DMS153 treated with DMSO at 0.1 percent for 48 hours (cell line): ENCODE measurements at regions not wholly inside any gene's neighbourhood (a gene's known extent, or its start where the extent isn't known, plus 50 kb on each side); places are given as distances from the start of the nearest gene placed in this dataset.
"Not testable (repeated sequence)": the region's sequence is repeated elsewhere in the genome, so short reads cannot be mapped to it uniquely, and the experiment has no call there.

ENCODE experiments used
- DNase-seq: peaks from one replicate; lab custom pipeline; 2025; ENCODE audit not compliant: unreplicated experiment; lab: John Stamatoyannopoulos, UW

GRCh38 chr18:21928925-21929324 is 188.3 kb downstream of the MIB1 start:
- DNase-seq = no peak

GRCh38 chr18:21930177-21930576 is 189.6 kb downstream of the MIB1 start:
- no peak for DNase-seq

- no peak for DNase-seq
These were observed 193.6 kb downstream of the MIB1 start for GRCh38 chr18:21933931-21934765.

GRCh38 chr18:21934766-21935015 is 194.1 kb downstream of the MIB1 start:
- no peak for DNase-seq

GRCh38 chr18:21943456-21943855 is 202.9 kb downstream of the MIB1 start:
- no peak for DNase-seq

GRCh38 chr18:21949326-21950015 is 208.9 kb downstream of the MIB1 start:
- DNase-seq = no peak

- DNase-seq = peak; percentile 45
These were observed 213.4 kb upstream of the GATA6 start for GRCh38 chr18:21955757-21956652.

GRCh38 chr18:21958263-21958662 is 211.1 kb upstream of the GATA6 start:
- DNase-seq = no peak

GRCh38 chr18:21958707-21959450 is 210.5 kb upstream of the GATA6 start:
- no peak for DNase-seq

GRCh38 chr18:21960189-21960588 is 209.2 kb upstream of the GATA6 start:
- no peak for DNase-seq

- no peak for DNase-seq
These were observed 206.1 kb upstream of the GATA6 start for GRCh38 chr18:21963336-21963735.

GRCh38 chr18:21968338-21968737 is 201.1 kb upstream of the GATA6 start:
- DNase-seq = no peak

GRCh38 chr18:21972281-21972680 is 197.1 kb upstream of the GATA6 start:
- no peak for DNase-seq

- not testable (repeated sequence) for DNase-seq
These were observed 193.4 kb upstream of the GATA6 start for GRCh38 chr18:21975954-21976353.

GRCh38 chr18:21978546-21979170 is 190.7 kb upstream of the GATA6 start:
- DNase-seq = no peak

- no peak for DNase-seq
These were observed 190.2 kb upstream of the GATA6 start for GRCh38 chr18:21979171-21979560.

GRCh38 chr18:21979759-21980158 is 189.6 kb upstream of the GATA6 start:
- DNase-seq = no peak

- DNase-seq = no peak
These were observed 188.6 kb upstream of the GATA6 start for GRCh38 chr18:21980744-21981143.

GRCh38 chr18:21981489-21981888 is 187.9 kb upstream of the GATA6 start:
- not testable (repeated sequence) for DNase-seq

- DNase-seq = no peak
These were observed 178.3 kb upstream of the GATA6 start for GRCh38 chr18:21991081-21991534.
